ENCODE measurements at regions not wholly inside any gene's neighbourhood (a gene's known extent, or its start where the extent isn't known, plus 50 kb on each side); places are given as distances from the start of the nearest gene placed in this dataset.
A peak's percentile ranks its signal among the peaks of the same experiment; 100 is the strongest.

DNA sequence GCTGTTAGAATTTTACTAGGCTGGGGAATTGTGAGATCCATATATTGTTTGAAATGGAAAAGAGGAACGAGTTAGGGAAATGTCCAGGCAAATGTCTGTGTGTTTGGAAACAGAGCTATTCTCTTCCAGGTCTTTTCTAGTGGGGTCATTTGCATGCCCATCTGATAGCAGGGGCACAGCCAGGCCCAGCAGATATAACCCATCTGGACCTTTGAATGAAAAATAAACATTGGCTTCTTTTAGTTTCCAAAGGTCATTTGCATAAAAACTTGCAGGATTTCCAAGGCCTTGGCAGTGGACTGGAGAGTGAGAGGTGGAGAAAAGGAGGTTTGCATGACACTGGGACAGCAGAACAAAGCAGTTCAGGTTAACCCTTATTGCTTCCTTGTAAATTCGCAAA, 188.0 kb upstream of the GPR26 start:
- Histone ChIP-seq H3K79me2 (ENCODE audit: low read depth) (no peaks in the 10 kb centered on the region), H3K27me3 (no peaks in the 10 kb centered on the region), H3K36me3 (no peaks in the 10 kb centered on the region), H3K27ac (no peak overlapping the region), H3K4me1 (peaks cover 52% of the 10 kb centered on the region), H2AFZ (replicated peaks) (no peak overlapping the region), H4K20me1 (ENCODE audit: low read depth) (peaks cover under 1% of the 10 kb centered on the region), H3K9ac (no peak overlapping the region), H3K4me2 (no peak overlapping the region), H3K9me3 (ENCODE audit: low read depth) (no peaks in the 10 kb centered on the region), H3K4me3 (no peak overlapping the region), H3F3A (ENCODE audit: low read depth) (peaks cover 25% of the 10 kb centered on the region)
- TF ChIP-seq EZH2phosphoT487 (IDR thresholded peaks at IDR 0.05), result no peak
- no peak for TF ChIP-seq EZH2 (IDR thresholded peaks at IDR 0.05)
- TF ChIP-seq, protein P1, sequence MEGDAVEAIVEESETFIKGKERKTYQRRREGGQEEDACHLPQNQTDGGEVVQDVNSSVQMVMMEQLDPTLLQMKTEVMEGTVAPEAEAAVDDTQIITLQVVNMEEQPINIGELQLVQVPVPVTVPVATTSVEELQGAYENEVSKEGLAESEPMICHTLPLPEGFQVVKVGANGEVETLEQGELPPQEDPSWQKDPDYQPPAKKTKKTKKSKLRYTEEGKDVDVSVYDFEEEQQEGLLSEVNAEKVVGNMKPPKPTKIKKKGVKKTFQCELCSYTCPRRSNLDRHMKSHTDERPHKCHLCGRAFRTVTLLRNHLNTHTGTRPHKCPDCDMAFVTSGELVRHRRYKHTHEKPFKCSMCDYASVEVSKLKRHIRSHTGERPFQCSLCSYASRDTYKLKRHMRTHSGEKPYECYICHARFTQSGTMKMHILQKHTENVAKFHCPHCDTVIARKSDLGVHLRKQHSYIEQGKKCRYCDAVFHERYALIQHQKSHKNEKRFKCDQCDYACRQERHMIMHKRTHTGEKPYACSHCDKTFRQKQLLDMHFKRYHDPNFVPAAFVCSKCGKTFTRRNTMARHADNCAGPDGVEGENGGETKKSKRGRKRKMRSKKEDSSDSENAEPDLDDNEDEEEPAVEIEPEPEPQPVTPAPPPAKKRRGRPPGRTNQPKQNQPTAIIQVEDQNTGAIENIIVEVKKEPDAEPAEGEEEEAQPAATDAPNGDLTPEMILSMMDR (IDR thresholded peaks at IDR 0.05), result no peak
- Mint-ChIP-seq H3K27me3 (ENCODE audit: insufficient read depth, low read depth) (peaks cover 12% of the 10 kb centered on the region), H3K9me3 (no peaks in the 10 kb centered on the region), H3K4me1 (peaks cover 47% of the 10 kb centered on the region), H3K27ac (peak overlapping the region; percentile 48), H3K4me3 (no peak overlapping the region), H3K36me3 (no peaks in the 10 kb centered on the region)
- no peak for DNase-seq (ENCODE audit: low spot score)

GRCh38 chr10:123479640-123480039, 186.5 kb upstream of the GPR26 start:
- Histone ChIP-seq H3F3A (ENCODE audit: low read depth) (peaks cover 27% of the 10 kb centered on the region), H3K4me3 (no peak overlapping the region), H3K27me3 (no peaks in the 10 kb centered on the region), H4K20me1 (ENCODE audit: low read depth) (no peaks in the 10 kb centered on the region), H3K36me3 (no peaks in the 10 kb centered on the region), H3K27ac (no peak overlapping the region), H2AFZ (replicated peaks) (no peak overlapping the region), H3K4me2 (peak overlapping the region; percentile 24), H3K4me1 (peaks cover 54% of the 10 kb centered on the region), H3K9me3 (ENCODE audit: low read depth) (no peaks in the 10 kb centered on the region), H3K79me2 (ENCODE audit: low read depth) (no peaks in the 10 kb centered on the region), H3K9ac (no peak overlapping the region)
- peaks cover 12% of the 10 kb centered on the region for H3K27me3 Mint-ChIP-seq (ENCODE audit: insufficient read depth, low read depth)
- TF ChIP-seq, protein P1 (IDR thresholded peaks at IDR 0.05), result no peak
- TF ChIP-seq EZH2phosphoT487 (IDR thresholded peaks at IDR 0.05) (no peak), EZH2 (IDR thresholded peaks at IDR 0.05) (no peak)
- no peaks in the 10 kb centered on the region for H3K36me3 Mint-ChIP-seq
- peaks cover 33% of the 10 kb centered on the region for H3K4me1 Mint-ChIP-seq
- H3K9me3 Mint-ChIP-seq, result no peaks in the 10 kb centered on the region
- no peak overlapping the region for H3K4me3 Mint-ChIP-seq
- DNase-seq (ENCODE audit: low spot score), result no peak
- no peak overlapping the region for H3K27ac Mint-ChIP-seq

- H3K4me3 Mint-ChIP-seq, result no peak overlapping the region
- H3K9ac ChIP-seq, result no peak overlapping the region
- peaks cover 27% of the 10 kb centered on the region for H3F3A ChIP-seq (ENCODE audit: low read depth)
- H3K9me3 Mint-ChIP-seq, result no peaks in the 10 kb centered on the region
- DNase-seq (ENCODE audit: low spot score), result no peak
- H3K27ac Mint-ChIP-seq, result no peak overlapping the region
- H4K20me1 ChIP-seq (ENCODE audit: low read depth), result no peaks in the 10 kb centered on the region
- no peaks in the 10 kb centered on the region for H3K27me3 ChIP-seq
- H3K4me1 ChIP-seq, result peaks cover 48% of the 10 kb centered on the region
- no peaks in the 10 kb centered on the region for H3K36me3 ChIP-seq
- no peaks in the 10 kb centered on the region for H3K9me3 ChIP-seq (ENCODE audit: low read depth)
- no peak overlapping the region for H3K4me2 ChIP-seq
- H2AFZ ChIP-seq (replicated peaks), result no peak overlapping the region
- peaks cover 12% of the 10 kb centered on the region for H3K27me3 Mint-ChIP-seq (ENCODE audit: insufficient read depth, low read depth)
- TF ChIP-seq, protein P1 (IDR thresholded peaks at IDR 0.05), result no peak
- TF ChIP-seq EZH2 (IDR thresholded peaks at IDR 0.05) (no peak), EZH2phosphoT487 (IDR thresholded peaks at IDR 0.05) (no peak)
- H3K4me3 ChIP-seq, result no peak overlapping the region
- H3K36me3 Mint-ChIP-seq, result no peaks in the 10 kb centered on the region
- H3K27ac ChIP-seq, result no peak overlapping the region
- peaks cover 27% of the 10 kb centered on the region for H3K4me1 Mint-ChIP-seq
- no peaks in the 10 kb centered on the region for H3K79me2 ChIP-seq (ENCODE audit: low read depth)
Measured at GRCh38 chr10:123480344-123480743, 185.8 kb upstream of the GPR26 start.

All from neural progenitor cell (in vitro differentiated cells).